ENCODE measurements at regions not wholly inside any gene's neighbourhood (a gene's known extent, or its start where the extent isn't known, plus 50 kb on each side); places are given as distances from the start of the nearest gene placed in this dataset.
"Not testable (repeated sequence)": the region's sequence is repeated elsewhere in the genome, so short reads cannot be mapped to it uniquely, and the experiment has no call there.

GRCh38 chr5:27769748-27770402, 731.5 kb upstream of the CDH9 start:
- no peak for TF ChIP-seq CTCF (conservative IDR thresholded peaks at IDR 0.05; ENCODE audit: low read depth)
- H3K27ac ChIP-seq, result no peak overlapping the region
- ChIA-PET CTCF (interaction anchor here (0.6 kb wide), 1 partner anchor 1258 kb away, joined by 3 read pairs; no protein-coding TSS in a partner anchor), POLR2A (ENCODE audit: low non-redundant PET) (no interaction called here)
- DNase-seq (ENCODE audit: low spot score), result no peak

GRCh38 chr5:27748847-27749246, 710.5 kb upstream of the CDH9 start:
- H3K27ac ChIP-seq, result no peak overlapping the region
- DNase-seq (ENCODE audit: low spot score), result no peak
- CTCF ChIA-PET, result no interaction called here
- no peak for TF ChIP-seq CTCF (conservative IDR thresholded peaks at IDR 0.05; ENCODE audit: low read depth)
- POLR2A ChIA-PET (ENCODE audit: low non-redundant PET), result no interaction called here

- POLR2A ChIA-PET (ENCODE audit: low non-redundant PET); H3K27ac ChIP-seq; DNase-seq (ENCODE audit: low spot score); CTCF ChIA-PET: not testable (repeated sequence)
These were observed 705.1 kb upstream of the CDH9 start for GRCh38 chr5:27743383-27743979.

- no peak for DNase-seq (ENCODE audit: low spot score)
- no peak for TF ChIP-seq CTCF (conservative IDR thresholded peaks at IDR 0.05; ENCODE audit: low read depth)
- ChIA-PET POLR2A (ENCODE audit: low non-redundant PET) (no interaction called here), CTCF (interaction anchor here (0.6 kb wide), 2 partner anchors 10 to 1084 kb away, joined by 3 read pairs; no protein-coding TSS in a partner anchor)
- H3K27ac ChIP-seq, result no peak overlapping the region
These were observed 704.4 kb upstream of the CDH9 start for GRCh38 chr5:27742805-27743204.

- ChIA-PET POLR2A (ENCODE audit: low non-redundant PET) (no interaction called here), CTCF (no interaction called here)
- no peak for DNase-seq (ENCODE audit: low spot score)
- no peak for TF ChIP-seq CTCF (conservative IDR thresholded peaks at IDR 0.05; ENCODE audit: low read depth)
- H3K27ac ChIP-seq, result no peak overlapping the region
These were observed 696.5 kb upstream of the CDH9 start for GRCh38 chr5:27734838-27735237.

- TF ChIP-seq CTCF (conservative IDR thresholded peaks at IDR 0.05; ENCODE audit: low read depth), result no peak
- ChIA-PET POLR2A (ENCODE audit: low non-redundant PET) (no interaction called here), CTCF (no interaction called here)
- no peak overlapping the region for H3K27ac ChIP-seq
- DNase-seq (ENCODE audit: low spot score), result no peak
These were observed 694.9 kb upstream of the CDH9 start for GRCh38 chr5:27733237-27733636.

GRCh38 chr5:27727254-27727653, 688.9 kb upstream of the CDH9 start:
- POLR2A ChIA-PET (ENCODE audit: low non-redundant PET), result no interaction called here
- TF ChIP-seq CTCF (conservative IDR thresholded peaks at IDR 0.05; ENCODE audit: low read depth), result no peak
- H3K27ac ChIP-seq, result no peak overlapping the region
- CTCF ChIA-PET, result interaction anchor here (1.1 kb wide), 1 partner anchor 11 kb away, joined by 4 read pairs; no protein-coding TSS in a partner anchor
- no peak for DNase-seq (ENCODE audit: low spot score)
